Liver (tissue), 8 donors: ENCODE measurements at regions not wholly inside any gene's neighbourhood (a gene's known extent, or its start where the extent isn't known, plus 50 kb on each side); places are given as distances from the start of the nearest gene placed in this dataset.

ENCODE experiments used
- DNase-seq: peaks from one replicate; pipeline ENCODE4 v3.0.0-alpha.2; 2017; ENCODE audit warnings: low spot score
- H3K27ac ChIP-seq, 2 donors: one replicate each; pipeline ENCODE4 v1.7.0; 2013; ENCODE audit warnings: inconsistent platforms in 2 of 2, low read length in 2 of 2, control low read depth in 1 of 2, low read depth in 1 of 2, mild to moderate bottlenecking in 1 of 2
- H3K27me3 ChIP-seq, 4 donors: one replicate each; pipeline versions ENCODE4 v1.6.1 to v1.7.0; 2013; ENCODE audit warnings: low read length in 3 of 4, inconsistent platforms in 1 of 4, mild to moderate bottlenecking in 1 of 4, moderate library complexity in 1 of 4; ENCODE audit not compliant: control insufficient read depth in 4 of 4, insufficient read depth in 4 of 4
- H3K36me3 ChIP-seq, 4 donors: one replicate each; pipeline versions ENCODE4 v1.6.1 to v1.7.0; 2013; ENCODE audit warnings: low read length in 3 of 4, mild to moderate bottlenecking in 3 of 4, low read depth in 1 of 4, moderate library complexity in 1 of 4; ENCODE audit not compliant: control insufficient read depth in 4 of 4, insufficient read depth in 3 of 4
- H3K4me1 ChIP-seq, 4 donors: one replicate each; pipeline versions ENCODE4 v1.6.1 to v1.7.0; 2013; ENCODE audit warnings: low read length in 3 of 4, mild to moderate bottlenecking in 3 of 4, moderate library complexity in 1 of 4; ENCODE audit not compliant: control insufficient read depth in 4 of 4, insufficient read depth in 4 of 4
- H3K4me3 ChIP-seq, 3 donors: one replicate each; pipeline versions ENCODE4 v1.6.1 to v1.7.0; 2013; ENCODE audit warnings: low read length in 3 of 3, control low read depth in 1 of 3, low read depth in 1 of 3, mild to moderate bottlenecking in 1 of 3
- H3K9ac ChIP-seq, 2 donors: one replicate each; pipeline ENCODE4 v1.7.0; 2013; ENCODE audit warnings: low read length in 2 of 2, mild to moderate bottlenecking in 2 of 2, moderate library complexity in 2 of 2, control low read depth in 1 of 2, low read depth in 1 of 2
- H3K9me3 ChIP-seq, 4 donors: one replicate each; pipeline versions ENCODE4 v1.6.1 to v1.7.0; 2013; ENCODE audit warnings: low read length in 3 of 4; ENCODE audit not compliant: control insufficient read depth in 4 of 4
- ATF3 ChIP-seq: IDR thresholded peaks from 2 replicates; pipeline ENCODE4 v1.6.1; 2016; ENCODE audit warnings: antibody characterized with exemption
- CTCF ChIP-seq: fragments of 150-350 bp; IDR thresholded peaks from 2 replicates; pipeline ENCODE4 v1.5.1; 2017; ENCODE audit warnings: improper control_type of control experiment, low read depth, low read length; ENCODE audit not compliant: missing input control
- EGR1 ChIP-seq, 2 donors: IDR thresholded peaks; 2 replicates each; pipeline ENCODE4 v1.6.1; 2016 to 2018; ENCODE audit warnings: antibody characterized with exemption in 2 of 2, low read depth in 2 of 2
- FOXA1 ChIP-seq: IDR thresholded peaks from 2 replicates; pipeline ENCODE4 v1.6.1; 2016; ENCODE audit warnings: antibody characterized with exemption
- GABPA ChIP-seq, 2 donors: IDR thresholded peaks in 1 of 2; conservative IDR thresholded peaks in 1 of 2; 2 replicates each; pipeline ENCODE4 v1.6.1; 2016; ENCODE audit warnings: antibody characterized with exemption in 2 of 2, mild to moderate bottlenecking in 1 of 2, moderate library complexity in 1 of 2
- HNF4A ChIP-seq, 2 donors: conservative IDR thresholded peaks; 2 replicates each; pipeline ENCODE4 v1.6.1; 2016; ENCODE audit warnings: antibody characterized with exemption in 2 of 2, mild to moderate bottlenecking in 2 of 2
- MAX ChIP-seq: IDR thresholded peaks from 2 replicates; pipeline ENCODE4 v1.6.1; 2016; ENCODE audit warnings: antibody characterized with exemption
- NR2F2 ChIP-seq: IDR thresholded peaks from 2 replicates; pipeline ENCODE4 v1.6.1; 2016; ENCODE audit warnings: antibody characterized with exemption
- REST ChIP-seq: IDR thresholded peaks from 2 replicates; pipeline ENCODE4 v1.6.1; 2016; ENCODE audit warnings: antibody characterized with exemption, mild to moderate bottlenecking
- RXRA ChIP-seq, 2 donors: IDR thresholded peaks; 2 replicates each; pipeline ENCODE4 v1.6.1; 2017 to 2018; ENCODE audit warnings: antibody characterized with exemption in 2 of 2, mild to moderate bottlenecking in 1 of 2
- SP1 ChIP-seq: IDR thresholded peaks from 2 replicates; pipeline ENCODE4 v1.6.1; 2018; ENCODE audit warnings: antibody characterized with exemption, mild to moderate bottlenecking
- TAF1 ChIP-seq: conservative IDR thresholded peaks from 2 replicates; pipeline ENCODE4 v1.6.1; 2016; ENCODE audit warnings: antibody characterized with exemption, mild to moderate bottlenecking
- YY1 ChIP-seq: IDR thresholded peaks from 2 replicates; pipeline ENCODE4 v1.6.1; 2016; ENCODE audit warnings: antibody characterized with exemption, mild to moderate bottlenecking
- WGBS: extraction: QIAGEN DNeasy Blood & Tissue Kit; methylation state at CpG from one replicate; pipeline ENCODE4 v1.1.7; 2013; 5-methylcytosine and 5-hydroxymethylcytosine counted together
- donor health status: healthy.
- donor health status: healthy.
- donor health status: healthy.
- donor health status: healthy.
- donor health status: healthy.

- WGBS = 52% methylated on average over 5 of the region's 5 CpGs
- H3K27me3 ChIP-seq = peaks cover 0 to 13% (median 1%) of the 10 kb centered on the region in 4 donors
- H3K4me3 ChIP-seq = no peak overlapping the region
- no peak overlapping the region for H3K27ac ChIP-seq
- TF ChIP-seq RXRA (IDR thresholded peaks at IDR 0.05) (no peak), MAX (no peak), REST (no peak), CTCF (no peak), EGR1 (IDR thresholded peaks at IDR 0.05; ENCODE audit: low read depth in 2 of 2) (no peak), NR2F2 (no peak)
- no peaks in the 10 kb centered on the region for H3K4me1 ChIP-seq
- no peak overlapping the region for H3K9ac ChIP-seq
- H3K9me3 ChIP-seq = no peaks in the 10 kb centered on the region
- H3K36me3 ChIP-seq = no peaks in the 10 kb centered on the region
- DNase-seq = no peak
Observed at GRCh38 chr14:97921296-97921695, 1124.1 kb downstream of the VRK1 start.

GRCh38 chr14:97924922-97925613 lies 1127.9 kb downstream of the VRK1 start:
- Histone ChIP-seq H3K9me3 (no peaks in the 10 kb centered on the region), H3K27me3 (peaks cover 0 to 10% (median 1%) of the 10 kb centered on the region in 4 donors), H3K4me3 (no peak overlapping the region), H3K9ac (no peak overlapping the region), H3K4me1 (no peaks in the 10 kb centered on the region), H3K27ac (no peak overlapping the region), H3K36me3 (no peaks in the 10 kb centered on the region)
- TF ChIP-seq SP1 = no peak
- no peak for TF ChIP-seq HNF4A (conservative IDR thresholded peaks at IDR 0.05)
- no peak for TF ChIP-seq RXRA (IDR thresholded peaks at IDR 0.05)
- no peak for TF ChIP-seq EGR1 (IDR thresholded peaks at IDR 0.05; ENCODE audit: low read depth in 2 of 2)
- TF ChIP-seq ATF3 = no peak
- no peak for TF ChIP-seq YY1
- TF ChIP-seq TAF1 = no peak
- DNase-seq = no peak
- WGBS = 74% methylated on average over 11 of the region's 11 CpGs

GRCh38 chr14:97930166-97930565 lies 1133.0 kb downstream of the VRK1 start:
- no peaks in the 10 kb centered on the region for H3K4me1 ChIP-seq
- no peak overlapping the region for H3K4me3 ChIP-seq
- no peaks in the 10 kb centered on the region for H3K9me3 ChIP-seq
- no peak for DNase-seq
- 85% methylated on average over 8 of the region's 8 CpGs for WGBS
- H3K27me3 ChIP-seq = peaks cover 0 to 4% (median 0%) of the 10 kb centered on the region in 4 donors
- H3K27ac ChIP-seq = no peak overlapping the region
- H3K9ac ChIP-seq = no peak overlapping the region
- H3K36me3 ChIP-seq = no peaks in the 10 kb centered on the region
- TF ChIP-seq EGR1 (IDR thresholded peaks at IDR 0.05; ENCODE audit: low read depth in 2 of 2) = no peak
- TF ChIP-seq TAF1 = no peak
- TF ChIP-seq GABPA (IDR thresholded peaks at IDR 0.05 in 1 of 2, conservative IDR thresholded peaks at IDR 0.05 in 1 of 2) = no peak
- TF ChIP-seq ATF3 = no peak
- TF ChIP-seq FOXA1 = no peak
